Osteoblast (primary cell): ENCODE measurements at regions not wholly inside any gene's neighbourhood (a gene's known extent, or its start where the extent isn't known, plus 50 kb on each side); places are given as distances from the start of the nearest gene placed in this dataset.

Experiments
- DNase-seq: peaks from one replicate; pipeline ENCODE4 v3.0.0; 2011; ENCODE audit warnings: low spot score, mixed read lengths; ENCODE audit not compliant: insufficient read length; ENCODE audit errors: missing footprints
- H2AFZ ChIP-seq: 2 replicates; pipeline ENCODE4 v1.6.0; 2011; ENCODE audit warnings: mild to moderate bottlenecking, low read length
- H3K27ac ChIP-seq: 2 replicates; pipeline ENCODE4 v1.5.1; 2011; ENCODE audit warnings: mild to moderate bottlenecking, low read depth, low read length, moderate library complexity
- H3K27me3 ChIP-seq: 2 replicates; pipeline ENCODE4 v1.6.0; 2012; ENCODE audit warnings: mild to moderate bottlenecking, control low read depth, inconsistent platforms, low read length, moderate library complexity; ENCODE audit not compliant: insufficient read depth
- H3K36me3 ChIP-seq: 2 replicates; pipeline ENCODE4 v1.5.1; 2011; ENCODE audit warnings: mild to moderate bottlenecking, low read length, control low read depth, moderate library complexity; ENCODE audit not compliant: insufficient read depth
- H3K4me1 ChIP-seq: 2 replicates; pipeline ENCODE4 v1.5.1; 2011; ENCODE audit warnings: mild to moderate bottlenecking, low read length, control low read depth, moderate library complexity; ENCODE audit not compliant: insufficient read depth
- H3K4me2 ChIP-seq: 2 replicates; pipeline ENCODE4 v1.6.0; 2011; ENCODE audit warnings: mild to moderate bottlenecking, low read length; ENCODE audit not compliant: insufficient read depth
- H3K4me3 ChIP-seq: fragments of 200-600 bp; sonication (generic); 3 replicates; pipeline ENCODE4 v1.5.1; 2012; ENCODE audit warnings: mild to moderate bottlenecking, low read length, inconsistent platforms; ENCODE audit not compliant: insufficient read depth
- H3K79me2 ChIP-seq: 2 replicates; pipeline ENCODE4 v1.6.0; 2012; ENCODE audit warnings: mild to moderate bottlenecking, low read length, control low read depth, inconsistent platforms; ENCODE audit not compliant: insufficient read depth
- H3K9me3 ChIP-seq: 2 replicates; pipeline ENCODE4 v1.5.1; 2011; ENCODE audit warnings: low read depth, low read length, control low read depth
- H4K20me1 ChIP-seq: 2 replicates; pipeline ENCODE4 v1.6.0; 2012; ENCODE audit warnings: mild to moderate bottlenecking, low read length, control low read depth; ENCODE audit not compliant: insufficient read depth
- TF ChIP-seq, protein P1 (sequence below): IDR thresholded peaks from 2 replicates; pipeline ENCODE4 v1.5.1; 2011; ENCODE audit warnings: mild to moderate bottlenecking, low read depth, low read length, moderate library complexity; ENCODE audit errors: extremely low read depth

DNA sequence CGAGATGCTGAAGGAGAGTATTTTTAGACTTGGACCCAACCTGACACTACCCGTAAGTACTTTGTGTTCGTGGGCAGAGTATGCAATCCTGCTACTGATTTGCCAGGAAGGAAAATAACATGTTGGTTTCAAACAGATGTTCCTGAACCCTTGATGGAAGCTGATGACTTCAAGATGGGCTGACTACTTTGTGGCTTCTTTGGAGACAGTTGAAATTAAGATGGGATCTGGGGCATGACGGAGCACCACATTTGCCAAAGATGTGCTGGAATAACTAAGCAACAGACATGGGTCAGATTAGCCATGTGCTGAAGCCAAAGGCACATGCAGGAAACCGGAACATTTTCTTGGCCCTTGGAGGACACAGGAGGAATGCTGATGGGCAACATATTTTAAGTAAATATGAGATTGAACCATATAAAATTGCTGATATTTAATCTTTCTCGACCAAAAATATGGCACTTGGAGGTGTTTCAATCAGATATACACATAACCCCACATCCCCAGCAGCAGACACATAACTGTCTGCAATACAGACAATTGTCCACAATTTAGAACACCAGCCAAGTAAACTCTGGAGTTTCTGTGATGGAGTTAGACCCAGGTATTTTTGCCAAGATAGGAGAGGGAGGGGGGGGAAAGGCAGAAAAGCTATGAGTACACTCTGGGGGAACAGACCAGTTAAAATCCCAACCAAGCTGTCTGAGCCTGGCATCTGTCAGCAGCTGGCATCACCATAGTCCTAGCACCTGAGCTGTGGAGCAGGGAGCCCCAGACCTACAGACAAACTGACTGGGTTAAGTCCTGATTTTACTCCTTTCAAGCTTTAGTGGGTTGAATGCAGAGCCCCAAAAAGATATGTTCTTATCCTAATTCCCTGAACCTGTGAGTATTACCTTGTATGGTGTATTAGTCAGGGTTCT is 329.4 kb upstream of the CDH5 start:
- no peak overlapping the region for H3K4me2 ChIP-seq

DNA sequence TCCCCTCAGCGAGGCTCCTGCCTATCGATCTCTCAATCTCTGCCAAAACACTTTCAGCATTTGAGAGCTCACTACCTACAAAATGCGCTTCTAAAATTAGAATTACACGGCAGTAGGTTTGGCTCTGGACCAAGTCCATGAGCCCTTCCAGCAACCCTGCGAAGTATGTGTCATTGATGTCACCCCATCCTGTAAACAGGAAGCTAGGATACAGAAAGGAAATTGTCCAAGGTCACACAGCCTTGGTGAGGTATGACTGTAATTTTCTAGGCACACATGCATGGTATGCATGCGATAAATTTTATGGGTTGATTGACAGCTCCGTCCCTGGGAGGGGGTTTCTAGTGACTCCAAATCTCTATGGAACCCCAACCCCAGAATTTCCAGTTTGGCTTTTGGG is 330.3 kb upstream of the CDH5 start:
- H3K27ac ChIP-seq = no peak overlapping the region
- DNase-seq = no peak
- no peak overlapping the region for H2AFZ ChIP-seq
- H3K79me2 ChIP-seq = no peaks in the 10 kb centered on the region
- no peaks in the 10 kb centered on the region for H4K20me1 ChIP-seq
- peaks cover 12% of the 10 kb centered on the region for H3K4me1 ChIP-seq
- H3K36me3 ChIP-seq = no peaks in the 10 kb centered on the region
- H3K4me3 ChIP-seq = no peak overlapping the region
- H3K27me3 ChIP-seq = no peaks in the 10 kb centered on the region
- TF ChIP-seq, protein P1, sequence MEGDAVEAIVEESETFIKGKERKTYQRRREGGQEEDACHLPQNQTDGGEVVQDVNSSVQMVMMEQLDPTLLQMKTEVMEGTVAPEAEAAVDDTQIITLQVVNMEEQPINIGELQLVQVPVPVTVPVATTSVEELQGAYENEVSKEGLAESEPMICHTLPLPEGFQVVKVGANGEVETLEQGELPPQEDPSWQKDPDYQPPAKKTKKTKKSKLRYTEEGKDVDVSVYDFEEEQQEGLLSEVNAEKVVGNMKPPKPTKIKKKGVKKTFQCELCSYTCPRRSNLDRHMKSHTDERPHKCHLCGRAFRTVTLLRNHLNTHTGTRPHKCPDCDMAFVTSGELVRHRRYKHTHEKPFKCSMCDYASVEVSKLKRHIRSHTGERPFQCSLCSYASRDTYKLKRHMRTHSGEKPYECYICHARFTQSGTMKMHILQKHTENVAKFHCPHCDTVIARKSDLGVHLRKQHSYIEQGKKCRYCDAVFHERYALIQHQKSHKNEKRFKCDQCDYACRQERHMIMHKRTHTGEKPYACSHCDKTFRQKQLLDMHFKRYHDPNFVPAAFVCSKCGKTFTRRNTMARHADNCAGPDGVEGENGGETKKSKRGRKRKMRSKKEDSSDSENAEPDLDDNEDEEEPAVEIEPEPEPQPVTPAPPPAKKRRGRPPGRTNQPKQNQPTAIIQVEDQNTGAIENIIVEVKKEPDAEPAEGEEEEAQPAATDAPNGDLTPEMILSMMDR = no peak
- H3K4me2 ChIP-seq = no peak overlapping the region
- H3K9me3 ChIP-seq = no peaks in the 10 kb centered on the region

More for the DNA sequence above, 329.4 kb upstream of the CDH5 start:
- Histone ChIP-seq H4K20me1 (no peaks in the 10 kb centered on the region), H3K27ac (no peak overlapping the region), H3K36me3 (no peaks in the 10 kb centered on the region), H3K4me1 (peaks cover 12% of the 10 kb centered on the region), H3K79me2 (no peaks in the 10 kb centered on the region), H2AFZ (no peak overlapping the region), H3K27me3 (no peaks in the 10 kb centered on the region), H3K9me3 (no peaks in the 10 kb centered on the region), H3K4me3 (no peak overlapping the region)
- DNase-seq = no peak
- TF ChIP-seq, protein P1 = no peak

DNA sequence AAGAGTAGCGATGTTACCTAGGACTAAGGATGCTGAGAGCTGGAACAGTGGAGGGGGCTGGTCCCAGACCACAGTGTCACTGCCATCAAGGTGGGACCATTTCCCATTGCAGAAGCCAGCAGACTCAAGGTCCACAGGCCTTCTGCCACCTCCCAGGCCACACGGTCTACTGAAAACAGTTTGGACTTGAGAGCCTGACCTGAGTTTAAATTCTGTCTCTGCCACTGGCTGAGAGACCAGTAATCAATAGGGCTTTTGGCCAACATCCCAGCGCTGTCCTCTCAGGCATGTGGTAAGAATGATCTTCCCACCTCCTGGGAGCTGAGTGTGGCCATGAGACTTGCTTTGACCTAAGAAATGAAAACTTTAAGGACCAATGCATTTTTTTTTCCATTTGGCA is 331.4 kb upstream of the CDH5 start:
- Histone ChIP-seq H4K20me1 (no peaks in the 10 kb centered on the region), H3K27ac (no peak overlapping the region), H3K9me3 (no peaks in the 10 kb centered on the region), H3K4me1 (peaks cover 12% of the 10 kb centered on the region), H3K36me3 (no peaks in the 10 kb centered on the region), H2AFZ (no peak overlapping the region), H3K4me2 (no peak overlapping the region), H3K4me3 (no peak overlapping the region), H3K27me3 (no peaks in the 10 kb centered on the region), H3K79me2 (no peaks in the 10 kb centered on the region)
- TF ChIP-seq, protein P1 = no peak
- DNase-seq = no peak

GRCh38 chr16:66032841-66033240 is 333.6 kb upstream of the CDH5 start:
- Histone ChIP-seq H3K79me2 (no peaks in the 10 kb centered on the region), H3K27ac (no peak overlapping the region), H3K4me2 (no peak overlapping the region), H3K9me3 (no peaks in the 10 kb centered on the region), H3K36me3 (no peaks in the 10 kb centered on the region), H3K4me1 (peaks cover 26% of the 10 kb centered on the region), H3K27me3 (no peaks in the 10 kb centered on the region), H2AFZ (no peak overlapping the region), H3K4me3 (no peak overlapping the region), H4K20me1 (no peaks in the 10 kb centered on the region)
- no peak for DNase-seq
- TF ChIP-seq, protein P1 = no peak
